HT-29 (cell line): ENCODE measurements at regions not wholly inside any gene's neighbourhood (a gene's known extent, or its start where the extent isn't known, plus 50 kb on each side); places are given as distances from the start of the nearest gene placed in this dataset.
A peak's percentile ranks its signal among the peaks of the same experiment; 100 is the strongest.

Source experiments
- DNase-seq: peaks from one replicate; pipeline ENCODE4 v3.0.0-alpha.2; 2015; ENCODE audit warnings: low spot score

- no peak for DNase-seq
These were observed 104.5 kb upstream of the TAF1B start for GRCh38 chr2:9738535-9739496.

GRCh38 chr2:9739531-9739964, 103.7 kb upstream of the TAF1B start:
- DNase-seq, result peak; percentile 32

GRCh38 chr2:9740382-9741073, 102.7 kb upstream of the TAF1B start:
- DNase-seq, result no peak

- no peak for DNase-seq
These were observed 102.2 kb upstream of the TAF1B start for GRCh38 chr2:9741110-9741509.

- no peak for DNase-seq
These were observed 100.7 kb upstream of the TAF1B start for GRCh38 chr2:9742601-9743000.

- DNase-seq, result no peak
These were observed 98.8 kb upstream of the TAF1B start for GRCh38 chr2:9744256-9745004.

GRCh38 chr2:9745153-9745899, 97.9 kb upstream of the TAF1B start:
- no peak for DNase-seq

GRCh38 chr2:9747396-9747795, 95.9 kb upstream of the TAF1B start:
- DNase-seq, result no peak

- no peak for DNase-seq
These were observed 94.7 kb upstream of the TAF1B start for GRCh38 chr2:9748577-9748976.

GRCh38 chr2:9749546-9750223, 93.6 kb upstream of the TAF1B start:
- DNase-seq, result no peak

GRCh38 chr2:9750224-9751215, 92.8 kb upstream of the TAF1B start:
- DNase-seq, result no peak

- DNase-seq, result no peak
These were observed 91.4 kb upstream of the TAF1B start for GRCh38 chr2:9751831-9752230.

GRCh38 chr2:9752441-9753275, 90.6 kb upstream of the TAF1B start:
- DNase-seq, result peak; percentile 10

GRCh38 chr2:9753276-9753600, 90.0 kb upstream of the TAF1B start:
- peak; percentile 56 for DNase-seq

- DNase-seq, result peak; percentile 38
These were observed 89.4 kb upstream of the TAF1B start for GRCh38 chr2:9753665-9754531.

GRCh38 chr2:9754532-9754887, 88.8 kb upstream of the TAF1B start:
- no peak for DNase-seq

- no peak for DNase-seq
These were observed 88.3 kb upstream of the TAF1B start for GRCh38 chr2:9755008-9755407.

GRCh38 chr2:9755638-9756037, 87.6 kb upstream of the TAF1B start:
- DNase-seq, result no peak
